CD14-positive monocyte (primary cell): ENCODE measurements at regions not wholly inside any gene's neighbourhood (a gene's known extent, or its start where the extent isn't known, plus 50 kb on each side); places are given as distances from the start of the nearest gene placed in this dataset.

Experiments used
- DNase-seq, 3 donors: peaks; one replicate each; pipeline ENCODE4 v3.0.0-alpha.2; 2011 to 2022
- H2AFZ ChIP-seq: 2 replicates; pipeline ENCODE4 v1.6.0; 2012; ENCODE audit warnings: mild to moderate bottlenecking, low read depth, low read length, inconsistent platforms; ENCODE audit not compliant: insufficient read depth, poor library complexity, severe bottlenecking
- H3K27ac ChIP-seq, 2 donors: 1 replicate in 1 of 2; 2 replicates in 1 of 2; pipeline ENCODE4 v1.5.1; 2012 to 2013; ENCODE audit warnings: low read length in 2 of 2, control low read depth in 1 of 2, inconsistent platforms in 1 of 2, low read depth in 1 of 2, mild to moderate bottlenecking in 1 of 2
- H3K27me3 ChIP-seq, 2 donors: one replicate each; pipeline versions ENCODE4 v1.6.0 to v1.6.1; 2011 to 2013; ENCODE audit warnings: low read length in 2 of 2; ENCODE audit not compliant: control insufficient read depth in 2 of 2, insufficient read depth in 2 of 2
- H3K36me3 ChIP-seq, 2 donors: replicated peaks in 1 of 2; 1 replicate in 1 of 2; 2 replicates in 1 of 2; pipeline versions ENCODE4 v1.5.1 to v1.6.1; 2012 to 2013; ENCODE audit warnings: low read length in 2 of 2, control low read depth in 1 of 2, inconsistent platforms in 1 of 2, mild to moderate bottlenecking in 1 of 2; ENCODE audit not compliant: insufficient read depth in 2 of 2, control insufficient read depth in 1 of 2
- H3K4me1 ChIP-seq, 2 donors: 1 replicate in 1 of 2; 2 replicates in 1 of 2; pipeline versions ENCODE4 v1.5.1 to v1.6.1; 2012 to 2013; ENCODE audit warnings: low read length in 2 of 2, control low read depth in 1 of 2, inconsistent platforms in 1 of 2, mild to moderate bottlenecking in 1 of 2, moderate library complexity in 1 of 2; ENCODE audit not compliant: insufficient read depth in 2 of 2, control insufficient read depth in 1 of 2
- H3K4me2 ChIP-seq: replicated peaks from 2 replicates; pipeline ENCODE3; 2012; ENCODE audit warnings: low read length, moderate library complexity, mild to moderate bottlenecking; ENCODE audit not compliant: poor library complexity, severe bottlenecking; ENCODE audit errors: extremely low read depth
- H3K4me3 ChIP-seq, 3 experiments: fragments of 200-600 bp in 1 of 3; sonication (generic) in 1 of 3; replicated peaks in 1 of 3; 1 replicate in 2 of 3; 2 replicates in 1 of 3; pipeline ENCODE4 v1.5.1; 2011 to 2013; ENCODE audit warnings: low read length in 3 of 3, mild to moderate bottlenecking in 3 of 3, control low read depth in 2 of 3, low read depth in 2 of 3, inconsistent platforms in 1 of 3, moderate library complexity in 1 of 3
- H3K79me2 ChIP-seq: 2 replicates; pipeline ENCODE4 v1.6.0; 2012; ENCODE audit warnings: mild to moderate bottlenecking, control low read depth, inconsistent platforms, low read length, moderate library complexity; ENCODE audit not compliant: insufficient read depth
- H3K9ac ChIP-seq: 2 replicates; pipeline ENCODE4 v1.6.0; 2017; ENCODE audit warnings: low read length, mild to moderate bottlenecking; ENCODE audit not compliant: insufficient read depth, poor library complexity, severe bottlenecking
- H3K9me3 ChIP-seq, 2 donors: replicated peaks in 1 of 2; 1 replicate in 1 of 2; 2 replicates in 1 of 2; pipeline versions ENCODE4 v1.5.1 to v1.6.1; 2012 to 2013; ENCODE audit warnings: low read length in 2 of 2, control low read depth in 1 of 2; ENCODE audit not compliant: control insufficient read depth in 1 of 2, insufficient read depth in 1 of 2
- H4K20me1 ChIP-seq: 2 replicates; pipeline ENCODE4 v1.6.0; 2012; ENCODE audit warnings: mild to moderate bottlenecking, low read length, control low read depth, moderate library complexity; ENCODE audit not compliant: insufficient read depth
- H3K27ac Mint-ChIP-seq, 7 donors: one replicate each; pipeline ENCODE4 v1.8.0; 2020; ENCODE audit warnings: mild to moderate bottlenecking in 7 of 7, mixed read lengths in 7 of 7, moderate library complexity in 6 of 7, inconsistent platforms in 2 of 7
- H3K27me3 Mint-ChIP-seq, 3 donors: one replicate each; pipeline ENCODE4 v1.8.0; 2021 to 2022; ENCODE audit warnings: low read depth in 3 of 3, mild to moderate bottlenecking in 3 of 3, mixed read lengths in 3 of 3, moderate library complexity in 3 of 3, inconsistent platforms in 1 of 3
- H3K36me3 Mint-ChIP-seq, 2 donors: one replicate each; pipeline ENCODE4 v1.8.0; 2020; ENCODE audit warnings: mixed read lengths in 2 of 2, inconsistent platforms in 1 of 2, mild to moderate bottlenecking in 1 of 2
- H3K4me1 Mint-ChIP-seq: one replicate; pipeline ENCODE4 v1.8.0; 2020; ENCODE audit warnings: mild to moderate bottlenecking, mixed read lengths
- H3K4me3 Mint-ChIP-seq, 2 donors: one replicate each; pipeline ENCODE4 v1.8.0; 2020; ENCODE audit warnings: mild to moderate bottlenecking in 2 of 2, mixed read lengths in 2 of 2, moderate library complexity in 1 of 2
- H3K9me3 Mint-ChIP-seq, 7 donors: one replicate each; pipeline ENCODE4 v1.8.0; 2020 to 2022; ENCODE audit warnings: mixed read lengths in 7 of 7, mild to moderate bottlenecking in 6 of 7, moderate library complexity in 6 of 7, inconsistent platforms in 2 of 7
- WGBS: methylation state at CpG from one replicate; pipeline ENCODE4 v1.1.5; 2013; ENCODE audit warnings: missing lambda C conversion rate; ENCODE audit not compliant: insufficient coverage; 5-methylcytosine and 5-hydroxymethylcytosine counted together
- intact Hi-C, 2 donors: fragments of 100-400 bp; cut with micrococcal nuclease; formaldehyde crosslinking; loops; one replicate each; pipeline versions ENCODE4 v1.15.0 to v1.15.1; 2023
- TF ChIP-seq, protein P1 (sequence below): fragments of 200-600 bp; IDR thresholded peaks from one replicate; pipeline ENCODE4 v1.8.0; 2022; ENCODE audit warnings: antibody characterized with exemption, mild to moderate bottlenecking

DNA sequence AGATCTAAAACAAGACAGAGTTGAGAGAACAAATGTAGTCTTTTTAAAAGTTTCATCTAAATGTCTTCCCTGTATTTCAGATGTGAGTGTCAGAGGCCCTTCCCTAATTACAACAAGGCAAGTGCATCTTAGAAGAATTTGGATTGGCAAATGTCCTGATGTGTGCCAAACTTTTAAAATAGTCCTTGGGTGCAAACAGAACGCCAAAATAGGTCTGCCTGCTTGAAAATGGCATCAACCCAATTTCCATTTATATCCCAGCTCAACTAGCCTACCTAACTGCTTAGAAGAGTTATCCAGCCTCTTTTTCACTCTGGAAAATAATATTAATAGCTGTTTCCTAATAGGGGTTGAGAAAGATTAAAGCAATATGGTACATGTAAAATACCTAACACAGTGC is 311.8 kb upstream of the ARRDC4 start:
- intact Hi-C loops = no loop called here
- H3K36me3 Mint-ChIP-seq = no peaks in the 10 kb centered on the region
- Histone ChIP-seq H3K9me3 (no peaks in the 10 kb centered on the region), H3K79me2 (no peaks in the 10 kb centered on the region), H3K4me2 (no peak overlapping the region), H3K4me3 (no peak overlapping the region), H2AFZ (no peak overlapping the region), H3K9ac (no peak overlapping the region), H3K27me3 (peaks cover 0 to 13% of the 10 kb centered on the region in 2 donors), H3K27ac (no peak overlapping the region), H3K4me1 (no peaks in the 10 kb centered on the region), H3K36me3 (no peaks in the 10 kb centered on the region), H4K20me1 (no peaks in the 10 kb centered on the region)
- peaks cover 0 to 7% (median 2%) of the 10 kb centered on the region in 7 donors for H3K9me3 Mint-ChIP-seq
- TF ChIP-seq, protein P1, sequence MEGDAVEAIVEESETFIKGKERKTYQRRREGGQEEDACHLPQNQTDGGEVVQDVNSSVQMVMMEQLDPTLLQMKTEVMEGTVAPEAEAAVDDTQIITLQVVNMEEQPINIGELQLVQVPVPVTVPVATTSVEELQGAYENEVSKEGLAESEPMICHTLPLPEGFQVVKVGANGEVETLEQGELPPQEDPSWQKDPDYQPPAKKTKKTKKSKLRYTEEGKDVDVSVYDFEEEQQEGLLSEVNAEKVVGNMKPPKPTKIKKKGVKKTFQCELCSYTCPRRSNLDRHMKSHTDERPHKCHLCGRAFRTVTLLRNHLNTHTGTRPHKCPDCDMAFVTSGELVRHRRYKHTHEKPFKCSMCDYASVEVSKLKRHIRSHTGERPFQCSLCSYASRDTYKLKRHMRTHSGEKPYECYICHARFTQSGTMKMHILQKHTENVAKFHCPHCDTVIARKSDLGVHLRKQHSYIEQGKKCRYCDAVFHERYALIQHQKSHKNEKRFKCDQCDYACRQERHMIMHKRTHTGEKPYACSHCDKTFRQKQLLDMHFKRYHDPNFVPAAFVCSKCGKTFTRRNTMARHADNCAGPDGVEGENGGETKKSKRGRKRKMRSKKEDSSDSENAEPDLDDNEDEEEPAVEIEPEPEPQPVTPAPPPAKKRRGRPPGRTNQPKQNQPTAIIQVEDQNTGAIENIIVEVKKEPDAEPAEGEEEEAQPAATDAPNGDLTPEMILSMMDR = no peak
- no peak overlapping the region for H3K27ac Mint-ChIP-seq
- no peak for DNase-seq
- no peaks in the 10 kb centered on the region for H3K4me1 Mint-ChIP-seq
- WGBS = no CpG with 5 or more reads among the region's 1 CpG
- H3K27me3 Mint-ChIP-seq = peaks cover 11 to 14% (median 12%) of the 10 kb centered on the region in 3 donors
- no peak overlapping the region for H3K4me3 Mint-ChIP-seq

DNA sequence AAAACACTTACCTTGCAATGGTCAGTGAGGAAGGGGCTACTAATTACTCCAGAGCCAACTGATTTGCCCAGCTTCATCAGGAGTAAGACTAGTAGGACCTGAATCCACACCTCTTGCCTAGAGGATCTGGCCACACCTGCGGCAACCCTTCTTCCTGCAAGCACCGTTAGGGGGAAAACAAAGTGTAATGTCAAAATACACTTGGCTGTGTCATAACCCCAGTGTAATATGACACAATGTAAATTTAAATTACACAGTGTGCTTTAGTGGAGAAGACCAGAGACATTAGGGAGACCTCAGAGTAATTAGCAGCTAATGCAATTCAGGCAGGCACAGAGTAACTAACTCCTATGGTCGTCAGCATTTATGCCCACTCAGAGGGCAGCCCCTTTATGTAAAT is 308.5 kb upstream of the ARRDC4 start:
- Histone ChIP-seq H2AFZ (no peak overlapping the region), H3K9me3 (no peaks in the 10 kb centered on the region), H3K4me3 (no peak overlapping the region), H3K27ac (no peak overlapping the region), H3K9ac (no peak overlapping the region), H3K27me3 (peaks cover 0 to 16% of the 10 kb centered on the region in 2 donors), H3K4me1 (no peaks in the 10 kb centered on the region), H4K20me1 (no peaks in the 10 kb centered on the region), H3K79me2 (no peaks in the 10 kb centered on the region), H3K36me3 (no peaks in the 10 kb centered on the region), H3K4me2 (no peak overlapping the region)
- peak overlapping the region in 1 of 2 donors; percentile 11 for H3K4me3 Mint-ChIP-seq
- peaks cover 0 to 7% (median 1%) of the 10 kb centered on the region in 7 donors for H3K9me3 Mint-ChIP-seq
- H3K27ac Mint-ChIP-seq = no peak overlapping the region
- TF ChIP-seq, protein P1 = no peak
- no CpG with 5 or more reads among the region's 3 CpGs for WGBS
- intact Hi-C loops = no loop called here
- no peaks in the 10 kb centered on the region for H3K36me3 Mint-ChIP-seq
- peaks cover 15 to 23% (median 20%) of the 10 kb centered on the region in 3 donors for H3K27me3 Mint-ChIP-seq
- no peaks in the 10 kb centered on the region for H3K4me1 Mint-ChIP-seq
- DNase-seq = no peak
